Spleen (tissue), 7 donors: ENCODE measurements at regions not wholly inside any gene's neighbourhood (a gene's known extent, or its start where the extent isn't known, plus 50 kb on each side); places are given as distances from the start of the nearest gene placed in this dataset.

Experiments used
- CTCF ChIP-seq, 11 experiments: fragments of 200-600 bp in 7 of 11; fragments of 450-650 bp in 4 of 11; sonication (generic) in 4 of 11; IDR thresholded peaks in 8 of 11; conservative IDR thresholded peaks in 3 of 11; 1 replicate in 7 of 11; 2 replicates in 4 of 11; pipeline versions ENCODE4 v1.4.0 to v1.8.0; 2016 to 2021; ENCODE audit warnings: antibody characterized with exemption in 11 of 11, inconsistent platforms in 4 of 11, mild to moderate bottlenecking in 1 of 11
- POLR2A ChIP-seq, 3 donors: fragments of 450-650 bp; IDR thresholded peaks; one replicate each; pipeline ENCODE4 v1.5.1; 2017; ENCODE audit warnings: antibody characterized with exemption in 3 of 3, mild to moderate bottlenecking in 1 of 3
- POLR2AphosphoS5 ChIP-seq, 3 donors: sonication (generic); formaldehyde crosslinking; IDR thresholded peaks; one replicate each; pipeline ENCODE4 v1.5.1; 2017; ENCODE audit warnings: antibody characterized with exemption in 3 of 3
- donor health status: DM: no; HTN: no; CAD: no; lungs with moderate emphysema.
- donor health status: DM: no; HTN: no; CAD: no.
- donor health status: DM: no; HTN: no; CAD: no.

GRCh38 chr4:45063696-45064095, 337.3 kb upstream of the GNPDA2 start:
- TF ChIP-seq POLR2A (IDR thresholded peaks at IDR 0.05) (no peak), POLR2AphosphoS5 (IDR thresholded peaks at IDR 0.05) (no peak), CTCF (IDR thresholded peaks at IDR 0.05 in 8 of 11, conservative IDR thresholded peaks at IDR 0.05 in 3 of 11) (no peak)
